Fibroblast of skin of abdomen (primary cell): ENCODE measurements at regions not wholly inside any gene's neighbourhood (a gene's known extent, or its start where the extent isn't known, plus 50 kb on each side); places are given as distances from the start of the nearest gene placed in this dataset.

Source experiments
- DNase-seq: peaks from one replicate; pipeline ENCODE4 v3.0.0-alpha.2; 2013

GRCh38 chr5:30932273-30933017, 261.0 kb upstream of the CDH6 start:
- DNase-seq = no peak

- peak; percentile 47 for DNase-seq
These were observed 262.8 kb upstream of the CDH6 start for GRCh38 chr5:30930736-30931135.

- DNase-seq = peak; percentile 8
These were observed 264.5 kb upstream of the CDH6 start for GRCh38 chr5:30928956-30929355.

- DNase-seq = no peak
These were observed 267.3 kb upstream of the CDH6 start for GRCh38 chr5:30926218-30926617.

- DNase-seq = no peak
These were observed 272.1 kb upstream of the CDH6 start for GRCh38 chr5:30921388-30921787.

- DNase-seq = peak; percentile 32
These were observed 275.3 kb upstream of the CDH6 start for GRCh38 chr5:30918171-30918570.

GRCh38 chr5:30908356-30908755, 285.1 kb upstream of the CDH6 start:
- no peak for DNase-seq

- DNase-seq = no peak
These were observed 293.1 kb upstream of the CDH6 start for GRCh38 chr5:30900367-30900766.

GRCh38 chr5:30894811-30895210, 298.7 kb upstream of the CDH6 start:
- peak; percentile 14 for DNase-seq

GRCh38 chr5:30891660-30892059, 301.8 kb upstream of the CDH6 start:
- DNase-seq = no peak

GRCh38 chr5:30890377-30890776, 303.1 kb upstream of the CDH6 start:
- DNase-seq = no peak

- DNase-seq = no peak
These were observed 313.0 kb upstream of the CDH6 start for GRCh38 chr5:30880514-30880913.

GRCh38 chr5:30879887-30880286, 313.6 kb upstream of the CDH6 start:
- DNase-seq = no peak

GRCh38 chr5:30878746-30879145, 314.7 kb upstream of the CDH6 start:
- no peak for DNase-seq

GRCh38 chr5:30878296-30878695, 315.2 kb upstream of the CDH6 start:
- no peak for DNase-seq

GRCh38 chr5:30874241-30875034, 319.0 kb upstream of the CDH6 start:
- DNase-seq = no peak

GRCh38 chr5:30871196-30871595, 322.3 kb upstream of the CDH6 start:
- no peak for DNase-seq

GRCh38 chr5:30867711-30868110, 325.8 kb upstream of the CDH6 start:
- no peak for DNase-seq

- DNase-seq = no peak
These were observed 327.3 kb upstream of the CDH6 start for GRCh38 chr5:30866142-30866541.

- no peak for DNase-seq
These were observed 337.2 kb upstream of the CDH6 start for GRCh38 chr5:30856242-30856641.

GRCh38 chr5:30853158-30853557, 340.3 kb upstream of the CDH6 start:
- DNase-seq = no peak

GRCh38 chr5:30850866-30851265, 342.6 kb upstream of the CDH6 start:
- no peak for DNase-seq

GRCh38 chr5:30849931-30850710, 343.4 kb upstream of the CDH6 start:
- peak; percentile 47 for DNase-seq
